NCI-H1105 treated with DMSO at 0.1 percent for 48 hours (cell line): ENCODE measurements at regions not wholly inside any gene's neighbourhood (a gene's known extent, or its start where the extent isn't known, plus 50 kb on each side); places are given as distances from the start of the nearest gene placed in this dataset.
"Not testable (repeated sequence)": the region's sequence is repeated elsewhere in the genome, so short reads cannot be mapped to it uniquely, and the experiment has no call there.

Source experiments
- DNase-seq: peaks from one replicate; lab custom pipeline; 2025; lab: John Stamatoyannopoulos, UW

DNA sequence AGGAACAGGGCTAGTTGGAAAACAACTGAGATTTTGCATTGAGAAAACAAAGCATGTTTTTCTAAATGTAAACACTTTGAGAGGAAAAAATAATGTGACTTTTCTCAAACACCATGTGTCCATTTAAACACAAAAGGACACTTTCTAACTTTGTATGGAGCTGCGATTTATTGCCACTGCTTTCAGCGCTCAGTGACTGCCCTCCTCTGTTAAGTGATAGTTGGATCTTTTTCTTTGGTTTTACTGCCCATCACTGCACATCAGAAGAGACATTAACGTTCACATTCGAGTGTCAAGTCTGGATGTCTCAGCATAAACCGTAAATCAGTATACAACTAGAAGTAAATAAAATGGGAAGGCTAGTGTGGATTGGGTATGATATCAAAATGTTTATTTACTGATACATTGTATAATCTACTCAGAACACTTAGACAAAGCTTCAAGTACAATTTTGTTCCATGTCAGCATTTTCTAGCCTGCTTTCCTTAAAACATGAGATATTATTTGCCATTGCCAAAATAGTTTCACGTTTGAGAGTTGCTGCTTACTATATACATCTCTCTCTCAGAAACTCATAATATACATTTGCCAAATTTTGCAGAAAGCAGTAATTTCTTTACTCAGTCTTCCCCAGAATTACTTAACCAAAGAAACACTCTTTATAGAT lies 237.6 kb downstream of the IKZF2 start:
- DNase-seq, result no peak

DNA sequence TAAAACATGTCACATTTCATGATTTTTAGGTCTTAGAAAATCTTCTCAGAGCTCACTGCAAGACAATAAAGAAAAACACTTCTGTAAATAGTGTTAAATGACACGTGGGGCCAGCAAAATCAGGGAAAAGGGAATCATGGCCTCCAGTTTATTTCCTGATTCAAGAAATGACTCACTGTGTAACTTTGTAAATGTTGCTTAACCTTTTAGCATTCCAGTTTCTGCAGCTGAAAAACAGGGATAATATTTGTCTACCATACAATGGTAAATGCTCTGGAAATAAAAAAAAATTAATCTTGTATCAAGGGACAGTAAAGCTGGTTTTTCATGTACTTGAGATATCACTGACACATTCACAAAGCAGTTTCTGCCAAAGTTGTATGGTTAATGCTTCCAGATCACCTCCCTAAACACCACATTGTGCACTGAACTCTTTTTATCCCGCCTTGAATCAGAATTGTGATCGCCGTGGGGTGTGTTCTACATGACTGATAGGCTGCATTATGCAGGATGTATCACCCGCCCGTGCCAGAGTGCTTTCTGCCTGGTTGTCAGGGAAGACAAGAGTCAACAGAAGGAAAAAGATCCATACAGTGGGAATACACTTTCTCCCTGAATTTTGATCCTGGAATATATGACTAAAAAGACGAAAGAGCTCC lies 238.8 kb downstream of the IKZF2 start:
- DNase-seq, result no peak

DNA sequence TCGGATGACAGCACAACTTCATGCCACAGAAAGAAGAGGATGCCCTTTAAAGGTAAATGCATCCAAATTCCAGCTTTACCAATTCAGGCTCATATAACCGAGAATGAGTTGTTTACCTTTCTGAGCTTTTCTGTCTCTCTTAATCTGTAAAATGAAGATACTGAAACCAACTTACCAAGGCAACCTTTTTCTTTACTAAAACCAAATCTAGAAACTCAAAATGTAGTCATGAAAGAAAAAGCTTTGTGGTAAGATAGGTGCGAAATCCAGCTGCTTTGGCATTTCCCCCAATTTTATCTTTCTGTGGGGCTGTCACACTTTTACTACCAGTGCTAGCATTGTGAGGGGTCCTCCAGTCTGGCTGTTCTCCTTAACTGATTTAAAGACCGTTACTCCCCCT lies 240.4 kb downstream of the IKZF2 start:
- DNase-seq, result no peak

DNA sequence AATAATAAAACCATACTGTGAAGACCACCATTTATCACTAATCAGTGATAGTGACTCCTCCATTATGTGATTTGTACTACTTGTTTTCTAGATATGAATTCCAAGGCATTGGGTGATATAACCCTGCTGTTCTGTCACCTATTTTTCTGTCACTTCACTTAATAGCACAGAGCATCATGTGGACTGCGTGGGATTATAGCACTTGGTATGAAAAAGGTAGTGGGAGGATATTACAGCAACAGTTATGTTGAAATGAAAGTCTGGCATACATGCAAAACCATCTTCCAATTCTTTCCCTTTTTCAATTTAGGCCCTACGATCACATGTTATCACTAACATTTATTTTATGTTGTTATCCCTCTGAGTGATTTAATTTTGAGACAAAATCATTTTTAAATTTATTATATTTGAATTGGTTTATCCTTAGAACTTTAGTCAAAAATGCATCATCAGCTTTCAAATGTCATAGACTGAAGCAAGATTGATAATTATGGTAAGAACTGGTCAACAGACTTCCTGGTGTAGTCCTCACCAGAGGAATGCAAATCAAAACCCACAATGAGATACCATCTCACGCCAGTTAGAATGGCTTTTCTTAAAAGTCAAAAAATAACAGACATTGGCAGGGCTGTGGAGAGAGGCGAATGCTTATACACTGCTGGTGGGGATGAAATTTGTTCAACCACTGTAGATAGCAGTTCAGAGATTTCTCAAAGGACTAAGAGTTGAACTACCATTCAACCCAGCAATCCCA lies 242.6 kb downstream of the IKZF2 start:
- no peak for DNase-seq

GRCh38 chr2:212908031-212908430 lies 243.4 kb downstream of the IKZF2 start:
- no peak for DNase-seq

DNA sequence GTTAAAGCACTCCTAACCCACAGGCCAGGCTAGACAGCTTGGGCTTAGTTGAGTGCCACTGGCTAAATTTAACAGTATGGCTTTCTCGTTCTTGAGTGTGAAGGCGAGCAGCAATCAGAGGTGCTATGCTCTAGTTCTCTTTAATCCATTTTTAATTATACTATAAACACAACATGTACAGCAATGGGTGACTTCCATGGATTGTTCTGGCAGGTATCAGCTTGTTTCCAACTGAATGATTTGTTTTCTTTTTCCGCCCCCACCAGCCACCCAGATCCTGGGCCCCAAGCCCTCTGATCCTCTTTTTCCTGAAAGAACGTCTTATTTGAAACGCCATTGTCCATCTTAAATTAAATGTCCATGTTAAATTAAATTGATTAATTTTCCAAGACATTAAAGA lies 244.8 kb downstream of the IKZF2 start:
- DNase-seq, result no peak

GRCh38 chr2:212905640-212906201 lies 245.7 kb downstream of the IKZF2 start:
- no peak for DNase-seq

- no peak for DNase-seq
Observed at GRCh38 chr2:212904646-212905045, 246.8 kb downstream of the IKZF2 start.

DNA sequence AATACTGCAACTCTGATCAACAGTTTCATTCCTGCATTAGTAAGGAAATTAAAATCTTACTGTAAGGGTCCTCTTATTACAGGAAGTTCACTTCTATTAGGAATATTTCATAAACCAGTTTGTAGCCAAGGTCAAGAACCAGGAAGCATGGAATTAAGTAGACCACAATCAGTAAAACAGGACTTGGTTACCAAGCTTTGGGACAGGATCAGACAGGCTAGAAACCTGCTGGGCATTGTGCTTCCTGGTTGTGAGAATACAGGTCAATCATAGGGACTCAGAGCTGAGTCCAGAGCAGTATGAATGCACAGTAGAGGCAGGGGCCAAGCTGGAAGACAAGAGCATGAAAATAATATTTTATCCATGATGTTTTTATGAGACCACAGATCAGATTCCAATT lies 248.0 kb downstream of the IKZF2 start:
- no peak for DNase-seq

DNA sequence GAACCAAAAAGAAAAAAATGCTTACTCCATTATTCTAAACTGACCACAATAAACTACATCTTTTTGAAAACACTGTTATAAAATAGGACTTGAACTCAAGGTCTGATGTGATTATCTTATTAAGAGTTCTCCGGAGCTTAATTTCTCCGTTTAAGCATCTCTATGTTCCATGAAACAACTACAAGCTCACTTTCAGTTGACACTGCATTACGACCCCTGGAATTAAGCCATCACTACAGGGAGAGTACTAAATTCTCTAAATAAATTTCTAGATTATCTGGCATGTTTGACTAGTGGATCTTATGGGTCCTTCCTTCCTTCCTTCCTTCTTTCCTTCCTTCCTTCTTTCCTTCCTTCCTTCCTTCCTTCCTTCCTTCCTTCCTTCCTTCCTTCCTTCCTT lies 249.0 kb downstream of the IKZF2 start:
- DNase-seq, result no peak

DNA sequence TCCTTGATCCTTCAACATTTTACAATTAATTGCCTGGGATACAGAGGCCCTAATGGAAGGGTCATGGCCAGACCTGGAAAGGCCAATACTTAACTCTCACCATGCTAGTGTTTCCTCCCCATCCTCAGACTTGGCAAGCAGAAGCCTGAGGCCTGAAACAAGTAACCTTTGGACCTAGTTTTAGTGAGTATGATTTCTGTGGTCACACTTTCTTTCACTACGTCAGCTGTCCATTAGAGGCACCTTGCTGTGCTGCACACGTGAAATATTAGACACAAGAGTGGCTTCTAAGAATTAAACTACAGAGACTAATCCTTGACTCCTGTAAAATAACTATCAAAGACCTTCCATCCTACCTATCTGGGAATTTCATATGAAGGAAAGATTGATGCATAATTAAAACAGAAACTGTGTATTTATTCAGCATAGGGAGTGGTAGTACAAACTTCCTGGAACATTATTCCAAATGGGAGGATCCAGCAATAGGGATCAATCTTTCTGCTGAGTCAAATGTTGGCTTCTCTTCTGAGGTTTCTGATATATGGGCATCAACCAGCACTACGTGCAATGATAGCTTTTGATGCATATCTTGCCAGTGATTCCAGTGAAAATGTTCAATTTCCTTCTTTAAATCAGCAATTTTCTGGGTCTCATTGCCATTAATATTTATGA lies 249.7 kb downstream of the IKZF2 start:
- DNase-seq, result no peak

DNA sequence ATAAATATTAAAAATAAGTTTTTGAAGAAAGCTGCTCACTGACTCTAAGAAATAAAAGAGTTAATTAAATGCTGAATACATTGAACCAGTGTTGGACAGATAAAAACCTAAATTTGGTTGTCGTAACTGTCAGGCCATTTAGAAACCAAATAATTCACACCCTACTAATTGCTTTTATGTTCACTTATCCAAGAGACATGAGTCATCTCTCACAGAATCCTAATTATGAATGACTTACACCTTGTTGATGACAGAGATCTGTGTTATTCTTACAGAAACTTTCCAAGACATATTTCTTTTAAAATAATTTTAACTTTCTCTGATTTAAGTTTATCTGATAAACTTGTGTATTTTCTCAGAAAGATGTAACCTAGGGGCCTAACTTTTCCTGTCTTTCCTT lies 250.7 kb downstream of the IKZF2 start:
- DNase-seq, result no peak

DNA sequence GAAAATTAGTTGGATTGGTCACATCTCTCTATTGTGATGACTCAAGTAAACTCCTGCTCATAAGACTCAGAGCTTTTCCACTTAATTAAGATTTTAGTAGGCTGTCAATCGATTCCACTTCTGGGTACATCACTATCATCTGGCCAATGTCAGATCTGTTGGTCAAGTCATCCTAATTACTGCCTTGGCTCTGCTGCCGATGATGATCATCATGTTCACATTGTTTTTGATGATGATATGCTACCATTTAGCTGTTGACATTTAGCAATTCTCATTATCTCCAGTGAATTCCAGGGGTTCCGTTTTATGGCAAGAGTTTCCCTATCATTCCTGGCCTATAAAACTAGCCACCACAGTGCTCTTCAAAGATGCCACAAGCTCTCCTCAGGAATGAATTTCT lies 253.4 kb downstream of the IKZF2 start:
- DNase-seq, result no peak

DNA sequence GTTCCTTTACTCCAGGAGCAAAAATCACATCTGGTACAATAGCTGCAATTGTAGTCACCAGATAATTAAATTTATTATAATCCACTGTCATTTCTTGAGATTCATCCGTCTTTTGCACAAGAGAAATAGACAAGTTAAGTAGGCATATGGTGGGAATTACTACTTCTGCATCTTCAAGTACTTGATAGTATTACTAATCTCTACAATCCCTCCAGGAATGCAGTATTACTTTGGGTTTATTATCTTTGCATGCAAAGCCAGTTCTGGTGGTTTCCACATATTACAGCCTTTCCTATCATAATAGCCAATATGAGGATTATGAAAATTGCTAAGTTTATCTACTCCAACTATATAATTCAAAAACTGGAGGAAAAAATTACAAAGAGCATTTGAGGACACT lies 254.1 kb downstream of the IKZF2 start:
- no peak for DNase-seq

- DNase-seq, result no peak
Observed at GRCh38 chr2:212894026-212894425, 257.4 kb downstream of the IKZF2 start.

DNA sequence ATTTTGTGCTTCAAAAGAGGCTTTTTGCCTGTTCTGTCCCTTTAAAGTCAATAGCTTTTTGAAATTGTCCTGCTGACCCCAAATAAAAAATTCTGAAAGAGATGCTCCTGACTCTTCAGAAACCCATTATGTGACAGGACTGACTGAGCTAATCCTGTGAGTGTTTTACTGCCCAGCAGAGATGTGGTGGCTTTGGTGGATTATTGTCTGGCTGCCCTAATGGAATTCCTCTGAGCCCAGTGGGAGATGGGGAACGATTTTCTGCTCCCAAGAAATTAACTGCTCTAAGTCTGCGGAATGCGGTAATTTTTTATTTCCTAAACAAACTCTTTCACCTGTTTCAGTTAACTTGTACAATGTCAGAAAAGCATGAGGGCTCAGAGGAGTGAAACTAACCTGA lies 258.2 kb downstream of the IKZF2 start:
- no peak for DNase-seq

GRCh38 chr2:212892193-212892592 lies 259.2 kb downstream of the IKZF2 start:
- no peak for DNase-seq

DNA sequence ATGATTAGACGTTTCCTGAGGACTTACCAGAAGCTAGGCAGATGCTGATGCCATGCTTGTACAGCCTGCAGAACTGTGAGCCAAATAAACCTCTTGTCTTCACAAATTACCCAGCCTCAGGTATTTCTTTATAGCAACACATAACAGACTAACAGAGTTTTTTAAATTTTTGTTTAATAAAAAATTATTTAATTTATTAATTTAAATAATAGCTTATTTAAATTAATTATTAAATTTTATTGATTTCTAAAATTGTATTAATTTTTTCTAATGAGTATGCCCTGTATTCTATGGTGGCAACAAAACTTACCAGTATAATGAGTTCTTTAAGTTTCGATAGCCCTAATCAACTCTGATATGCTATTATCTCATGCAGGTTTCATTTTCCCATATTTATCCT lies 259.8 kb downstream of the IKZF2 start:
- no peak for DNase-seq

- no peak for DNase-seq
Observed at GRCh38 chr2:212882626-212883025, 268.8 kb downstream of the IKZF2 start.

- not testable (repeated sequence) for DNase-seq
Observed at GRCh38 chr2:212876556-212876955, 274.9 kb downstream of the IKZF2 start.

DNA sequence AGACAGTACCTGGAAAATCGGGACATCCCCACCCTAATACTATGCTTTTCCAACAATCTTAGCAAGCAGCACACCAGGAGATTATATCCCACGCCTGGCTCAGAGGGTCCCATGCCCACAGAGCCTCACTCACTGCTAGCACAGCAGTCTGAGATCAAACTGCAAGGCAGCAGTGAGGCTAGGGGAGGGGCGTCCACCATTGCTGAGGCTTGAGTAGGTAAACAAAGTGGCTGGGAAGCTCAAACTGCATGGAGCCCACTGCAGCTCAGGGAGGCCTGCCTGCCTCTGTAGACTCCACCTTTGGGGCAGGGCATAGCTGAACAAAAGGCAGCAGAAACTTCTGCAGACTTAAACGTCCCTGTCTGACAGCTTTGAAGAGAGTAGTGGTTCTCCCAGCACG lies 275.5 kb downstream of the IKZF2 start:
- DNase-seq, result not testable (repeated sequence)

DNA sequence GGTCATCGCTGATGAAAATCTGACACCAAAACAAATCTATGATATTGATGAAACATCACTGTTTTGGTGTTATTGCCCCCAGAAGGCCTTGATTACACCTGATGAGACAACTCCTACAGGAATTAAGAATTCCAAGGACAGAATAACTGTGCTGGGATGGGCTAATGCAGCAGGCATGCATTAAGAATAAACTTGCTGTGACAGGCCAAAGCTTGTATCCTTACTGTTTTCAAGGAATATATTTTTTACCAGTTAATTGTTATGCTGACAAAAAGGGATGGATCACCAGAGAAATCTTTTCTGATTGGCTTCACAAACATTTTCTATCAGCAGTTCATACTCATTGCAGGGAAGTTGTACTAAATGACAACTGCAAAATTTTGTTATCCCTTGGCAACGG lies 278.2 kb downstream of the IKZF2 start:
- DNase-seq, result no peak
